OCI-LY3 (cell line): ENCODE measurements at regions not wholly inside any gene's neighbourhood (a gene's known extent, or its start where the extent isn't known, plus 50 kb on each side); places are given as distances from the start of the nearest gene placed in this dataset.

ENCODE experiments used
- EZH2phosphoT487 ChIP-seq: fragments of 200-600 bp; shearing (Covaris generic); IDR thresholded peaks from 2 replicates; pipeline ENCODE4 v1.6.1; 2018; ENCODE audit warnings: antibody characterized with exemption, mixed run types, low read depth
- TF ChIP-seq, protein P1 (sequence below): fragments of 200-600, 300-600 bp; sonication (generic); IDR thresholded peaks from 2 replicates; pipeline ENCODE4 v1.5.1; 2014; ENCODE audit warnings: antibody characterized with exemption, low read length, low read depth

DNA sequence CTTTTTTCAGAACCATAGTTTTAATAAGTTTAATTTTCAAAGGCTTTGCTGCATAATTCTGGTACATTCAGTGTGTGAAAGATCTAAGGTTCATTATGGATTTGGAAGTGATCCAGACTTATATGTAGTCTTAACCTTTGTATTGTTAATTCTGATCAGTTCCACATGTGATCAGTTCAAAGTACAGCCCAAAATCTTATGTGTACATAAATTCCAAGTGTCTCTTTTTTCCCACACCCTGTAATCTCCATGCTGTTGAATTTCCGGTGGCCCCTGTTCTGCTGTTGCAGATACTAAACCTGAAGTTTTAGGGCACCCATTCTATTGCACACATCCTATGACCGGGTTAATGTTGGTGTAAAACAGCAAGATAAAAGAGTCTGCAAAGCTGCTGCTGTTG, 1147.5 kb upstream of the CDH8 start:
- TF ChIP-seq, protein P1, sequence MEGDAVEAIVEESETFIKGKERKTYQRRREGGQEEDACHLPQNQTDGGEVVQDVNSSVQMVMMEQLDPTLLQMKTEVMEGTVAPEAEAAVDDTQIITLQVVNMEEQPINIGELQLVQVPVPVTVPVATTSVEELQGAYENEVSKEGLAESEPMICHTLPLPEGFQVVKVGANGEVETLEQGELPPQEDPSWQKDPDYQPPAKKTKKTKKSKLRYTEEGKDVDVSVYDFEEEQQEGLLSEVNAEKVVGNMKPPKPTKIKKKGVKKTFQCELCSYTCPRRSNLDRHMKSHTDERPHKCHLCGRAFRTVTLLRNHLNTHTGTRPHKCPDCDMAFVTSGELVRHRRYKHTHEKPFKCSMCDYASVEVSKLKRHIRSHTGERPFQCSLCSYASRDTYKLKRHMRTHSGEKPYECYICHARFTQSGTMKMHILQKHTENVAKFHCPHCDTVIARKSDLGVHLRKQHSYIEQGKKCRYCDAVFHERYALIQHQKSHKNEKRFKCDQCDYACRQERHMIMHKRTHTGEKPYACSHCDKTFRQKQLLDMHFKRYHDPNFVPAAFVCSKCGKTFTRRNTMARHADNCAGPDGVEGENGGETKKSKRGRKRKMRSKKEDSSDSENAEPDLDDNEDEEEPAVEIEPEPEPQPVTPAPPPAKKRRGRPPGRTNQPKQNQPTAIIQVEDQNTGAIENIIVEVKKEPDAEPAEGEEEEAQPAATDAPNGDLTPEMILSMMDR = no peak
- no peak for TF ChIP-seq EZH2phosphoT487
